ENCODE measurements at regions not wholly inside any gene's neighbourhood (a gene's known extent, or its start where the extent isn't known, plus 50 kb on each side); places are given as distances from the start of the nearest gene placed in this dataset.

GRCh38 chr10:62475551-62475950 lies 101.4 kb downstream of the ZNF365 start:
- Histone ChIP-seq H3K36me3 (ENCODE audit: control insufficient read depth in 2 of 2, extremely low read depth in 1 of 2, insufficient read depth in 2 of 2, low read length in 2 of 2) (no peaks in the 10 kb centered on the region), H3K4me3 (replicated peaks in 1 of 3; ENCODE audit: insufficient read depth in 1 of 3, low read depth in 1 of 3, low read length in 3 of 3) (no peak overlapping the region), H3K4me1 (ENCODE audit: control insufficient read depth, extremely low read depth, insufficient read depth, low read length) (no peaks in the 10 kb centered on the region), H4K20me1 (replicated peaks; ENCODE audit: control insufficient read depth, extremely low read depth, insufficient read depth, low read length) (no peaks in the 10 kb centered on the region), H3K27me3 (ENCODE audit: control insufficient read depth in 2 of 2, insufficient read depth in 2 of 2, low read length in 2 of 2) (peaks cover 0 to 3% of the 10 kb centered on the region in 2 experiments), H3K4me2 (ENCODE audit: insufficient read depth, low read length) (no peak overlapping the region), H3K9me1 (replicated peaks; ENCODE audit: control insufficient read depth, extremely low read depth, insufficient read depth, low read length) (no peaks in the 10 kb centered on the region), H2AFZ (ENCODE audit: low read depth, low read length) (no peak overlapping the region), H3K9ac (replicated peaks; ENCODE audit: extremely low read depth, insufficient read depth, low read length) (no peak overlapping the region), H3K27ac (ENCODE audit: insufficient read depth, low read depth, low read length) (no peak overlapping the region), H3K9me3 (replicated peaks; ENCODE audit: control insufficient read depth, insufficient read depth, low read length) (no peaks in the 10 kb centered on the region), H3K79me2 (ENCODE audit: control insufficient read depth, insufficient read depth, low read length) (no peaks in the 10 kb centered on the region)
- ChIA-PET POLR2A (no interaction called here), CTCF (no interaction called here)
- intact Hi-C loops (cut with micrococcal nuclease): no loop called here
- BruUV-seq (replicated peaks): no TSS peak
- TF ChIP-seq JUN (IDR thresholded peaks at IDR 0.05; ENCODE audit: borderline replicate concordance, insufficient read depth, insufficient read length, low read depth) (no peak), EZH2 (IDR thresholded peaks at IDR 0.05; ENCODE audit: borderline replicate concordance, low read depth, low read length, severe bottlenecking) (no peak), GATA2 (IDR thresholded peaks at IDR 0.05; ENCODE audit: insufficient read depth, insufficient read length, low read depth, low read length) (no peak), MYC (IDR thresholded peaks at IDR 0.05; ENCODE audit: low read depth, low read length) (no peak), MAX (IDR thresholded peaks at IDR 0.05; ENCODE audit: insufficient read depth, insufficient read length) (no peak), FOS (IDR thresholded peaks at IDR 0.05; ENCODE audit: borderline replicate concordance, insufficient read depth, low read length) (no peak), CTCF (IDR thresholded peaks at IDR 0.05; ENCODE audit: extremely low read depth in 1 of 2, insufficient read depth in 1 of 2, low read depth in 1 of 2, low read length in 2 of 2) (no peak), POLR2AphosphoS5 (IDR thresholded peaks at IDR 0.05; ENCODE audit: insufficient read depth, low read depth, low read length) (no peak), POLR2A (IDR thresholded peaks at IDR 0.05; ENCODE audit: low read depth, low read length) (no peak)
- FAIRE-seq: no peak
- DNase-seq (ENCODE audit: low read depth, low spot score): no peak
- dilution Hi-C loops (cut with MboI; ENCODE audit: extremely low pct_ligation_motif_present, low sequenced_read_pairs): no loop called here
